RWPE2 (cell line): ENCODE measurements at regions not wholly inside any gene's neighbourhood (a gene's known extent, or its start where the extent isn't known, plus 50 kb on each side); places are given as distances from the start of the nearest gene placed in this dataset.
A peak's percentile ranks its signal among the peaks of the same experiment; 100 is the strongest.
"Not testable (repeated sequence)": the region's sequence is repeated elsewhere in the genome, so short reads cannot be mapped to it uniquely, and the experiment has no call there.

Experiments
- ATAC-seq: fragments of 200-7000 bp; cut with Tn5 transposase; 3 replicates; pipeline ENCODE4 v1.9.1; 2021; ENCODE audit warnings: low read depth
- DNase-seq: peaks from one replicate; pipeline ENCODE4 v3.0.0-alpha.2; 2020; ENCODE audit warnings: low spot score
- H3K27ac ChIP-seq: fragments of 450-650 bp; 2 replicates; pipeline ENCODE4 v1.5.1; 2017; ENCODE audit warnings: mild to moderate bottlenecking; ENCODE audit not compliant: poor library complexity, severe bottlenecking
- H3K27me3 ChIP-seq: fragments of 250-450 bp; sonication (Bioruptor Pico); 2 replicates; pipeline ENCODE4 v1.5.1; 2021; ENCODE audit warnings: mild to moderate bottlenecking, moderate library complexity; ENCODE audit not compliant: insufficient read depth, poor library complexity, severe bottlenecking
- H3K36me3 ChIP-seq: fragments of 250-450 bp; sonication (Bioruptor Pico); 2 replicates; pipeline ENCODE4 v1.5.1; 2020; ENCODE audit warnings: low read depth, mild to moderate bottlenecking, moderate library complexity
- H3K4me1 ChIP-seq: fragments of 250-450 bp; sonication (Bioruptor Pico); 2 replicates; pipeline ENCODE4 v1.5.1; 2021; ENCODE audit warnings: mild to moderate bottlenecking, moderate library complexity; ENCODE audit not compliant: insufficient read depth, poor library complexity, severe bottlenecking
- H3K4me3 ChIP-seq: fragments of 250-450 bp; sonication (Bioruptor Pico); 2 replicates; pipeline ENCODE4 v1.5.1; 2021; ENCODE audit warnings: mild to moderate bottlenecking, moderate library complexity; ENCODE audit not compliant: severe bottlenecking
- H3K9me3 ChIP-seq: fragments of 250-450 bp; sonication (Bioruptor Pico); 2 replicates; pipeline ENCODE4 v1.5.1; 2021; ENCODE audit warnings: mild to moderate bottlenecking, moderate library complexity; ENCODE audit not compliant: severe bottlenecking
- TF ChIP-seq, protein P1 (sequence below): fragments of 450-650 bp; IDR thresholded peaks from one replicate; pipeline ENCODE4 v1.5.1; 2017; ENCODE audit warnings: mild to moderate bottlenecking, moderate library complexity; ENCODE audit not compliant: poor library complexity, severe bottlenecking

DNA sequence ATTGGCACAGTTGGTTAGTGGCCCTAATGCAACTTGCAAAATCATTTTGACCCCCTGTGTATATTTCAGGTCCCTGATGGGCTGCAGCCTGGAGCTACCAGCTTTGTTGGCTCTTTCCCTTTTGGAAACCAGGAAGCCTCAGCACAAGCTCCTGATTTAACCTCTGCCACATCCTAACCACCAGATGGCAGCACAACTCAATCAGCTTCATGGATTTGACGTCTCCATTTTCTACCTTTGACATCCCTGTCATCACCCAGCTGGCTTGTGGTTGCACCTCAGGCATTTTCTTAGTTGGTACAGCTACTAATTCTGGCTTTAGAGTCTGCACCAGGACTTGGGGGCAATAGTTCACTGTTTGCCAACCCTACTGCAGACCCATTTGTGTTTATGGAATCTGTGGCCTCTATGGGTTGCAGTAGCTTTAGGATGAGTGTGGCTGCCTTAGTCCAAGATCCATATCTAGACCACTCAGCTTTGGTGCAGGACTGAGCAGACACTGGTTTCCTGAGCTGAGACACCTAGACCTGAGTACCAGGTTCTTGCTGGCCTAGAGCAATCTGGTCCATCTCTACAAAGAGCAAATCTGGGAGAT is 456.2 kb downstream of the REEP3 start:
- Histone ChIP-seq H3K27ac (no peak overlapping the region), H3K4me3 (no peak overlapping the region), H3K9me3 (no peaks in the 10 kb centered on the region), H3K4me1 (no peaks in the 10 kb centered on the region), H3K27me3 (no peaks in the 10 kb centered on the region), H3K36me3 (no peaks in the 10 kb centered on the region)
- DNase-seq: no peak
- ATAC-seq: 0 out of 3 replicates have a peak, but pooled peaks have one; percentile 41
- TF ChIP-seq, protein P1, sequence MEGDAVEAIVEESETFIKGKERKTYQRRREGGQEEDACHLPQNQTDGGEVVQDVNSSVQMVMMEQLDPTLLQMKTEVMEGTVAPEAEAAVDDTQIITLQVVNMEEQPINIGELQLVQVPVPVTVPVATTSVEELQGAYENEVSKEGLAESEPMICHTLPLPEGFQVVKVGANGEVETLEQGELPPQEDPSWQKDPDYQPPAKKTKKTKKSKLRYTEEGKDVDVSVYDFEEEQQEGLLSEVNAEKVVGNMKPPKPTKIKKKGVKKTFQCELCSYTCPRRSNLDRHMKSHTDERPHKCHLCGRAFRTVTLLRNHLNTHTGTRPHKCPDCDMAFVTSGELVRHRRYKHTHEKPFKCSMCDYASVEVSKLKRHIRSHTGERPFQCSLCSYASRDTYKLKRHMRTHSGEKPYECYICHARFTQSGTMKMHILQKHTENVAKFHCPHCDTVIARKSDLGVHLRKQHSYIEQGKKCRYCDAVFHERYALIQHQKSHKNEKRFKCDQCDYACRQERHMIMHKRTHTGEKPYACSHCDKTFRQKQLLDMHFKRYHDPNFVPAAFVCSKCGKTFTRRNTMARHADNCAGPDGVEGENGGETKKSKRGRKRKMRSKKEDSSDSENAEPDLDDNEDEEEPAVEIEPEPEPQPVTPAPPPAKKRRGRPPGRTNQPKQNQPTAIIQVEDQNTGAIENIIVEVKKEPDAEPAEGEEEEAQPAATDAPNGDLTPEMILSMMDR: peak; percentile 48

DNA sequence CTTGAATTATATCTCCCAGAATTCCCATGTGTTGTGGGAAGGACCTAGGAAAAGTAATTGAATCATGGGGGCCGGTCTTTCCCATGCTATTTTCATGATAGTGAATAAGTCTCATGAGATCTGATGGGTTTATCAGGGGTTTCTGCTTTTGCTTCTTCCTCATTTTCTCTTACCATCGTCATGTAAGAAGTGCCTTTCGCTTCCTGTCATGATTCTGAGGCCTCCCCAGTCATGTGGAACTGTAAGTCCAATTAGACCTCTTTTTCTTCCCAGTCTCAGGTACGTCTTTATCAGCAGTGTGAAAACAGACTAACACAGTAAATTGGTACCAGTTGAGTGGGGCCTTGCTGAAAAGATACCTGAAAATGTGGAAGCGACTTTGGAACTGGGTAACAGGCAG is 459.7 kb downstream of the REEP3 start:
- not testable (repeated sequence) for H3K27ac ChIP-seq, H3K9me3 ChIP-seq, H3K27me3 ChIP-seq, H3K4me1 ChIP-seq, H3K4me3 ChIP-seq, H3K36me3 ChIP-seq, DNase-seq, ATAC-seq

DNA sequence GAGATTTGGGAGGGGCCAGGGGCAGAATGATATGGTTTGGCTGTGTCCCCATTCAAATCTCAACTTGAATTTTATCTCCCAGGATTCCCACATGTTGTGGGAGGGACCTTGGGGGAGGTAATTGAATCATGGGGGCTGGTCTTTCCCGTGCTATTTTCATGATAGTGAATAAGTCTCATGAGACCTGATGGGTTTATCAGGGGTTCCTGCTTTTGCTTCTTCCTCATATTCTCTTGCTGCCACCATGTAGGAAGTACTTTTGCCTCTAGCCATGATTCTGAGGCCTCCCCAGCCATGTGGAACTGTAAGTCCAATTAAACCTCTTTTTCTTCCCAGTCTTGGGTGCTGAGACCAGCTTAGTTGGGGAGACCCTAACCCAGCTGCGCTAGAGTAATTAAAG is 462.9 kb downstream of the REEP3 start:
- H3K9me3 ChIP-seq, DNase-seq, H3K4me3 ChIP-seq, H3K4me1 ChIP-seq, ATAC-seq, H3K27ac ChIP-seq, H3K27me3 ChIP-seq, H3K36me3 ChIP-seq: not testable (repeated sequence)

DNA sequence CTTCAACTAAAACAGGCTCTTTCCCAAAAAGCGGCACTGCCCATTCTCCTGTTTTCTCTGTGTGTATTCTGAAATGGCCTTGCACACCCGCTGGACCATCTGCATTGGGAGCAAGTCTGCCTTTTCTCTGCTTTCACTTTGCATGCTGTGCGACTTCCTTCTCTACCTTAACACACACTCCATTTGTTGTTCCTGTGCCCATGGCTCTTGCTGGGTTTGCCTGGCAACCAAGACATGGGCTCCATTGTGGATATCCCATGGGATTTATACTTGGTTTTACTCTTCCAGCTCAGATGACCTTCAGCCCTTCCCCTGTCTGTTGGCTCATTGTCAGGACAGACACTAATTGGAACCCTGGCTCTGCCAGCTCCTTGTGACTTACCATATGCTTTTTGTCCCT is 465.3 kb downstream of the REEP3 start:
- Histone ChIP-seq H3K27me3 (no peaks in the 10 kb centered on the region), H3K4me3 (no peak overlapping the region), H3K27ac (no peak overlapping the region), H3K4me1 (no peaks in the 10 kb centered on the region), H3K36me3 (no peaks in the 10 kb centered on the region), H3K9me3 (peaks cover 4% of the 10 kb centered on the region)
- no peak for DNase-seq
- no peak for ATAC-seq
- TF ChIP-seq, protein P1: no peak

DNA sequence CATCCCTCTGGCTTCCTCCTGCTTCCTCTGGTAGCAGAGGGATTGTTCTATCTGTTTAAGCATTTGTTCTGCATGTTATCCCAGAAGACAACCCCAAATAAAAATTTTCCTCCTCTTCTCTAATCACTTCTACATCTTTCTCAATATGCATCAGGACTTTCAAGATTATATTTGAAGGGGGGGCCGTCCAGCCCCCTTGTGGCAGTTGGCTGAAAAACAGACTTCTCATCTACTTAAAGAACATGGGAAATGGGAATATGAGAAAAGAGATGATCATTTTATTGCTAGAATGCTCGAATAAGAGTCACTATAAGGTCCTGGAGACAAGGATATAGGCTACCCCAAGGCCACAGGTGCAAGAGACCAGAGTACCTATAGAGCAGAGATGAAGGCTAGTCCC is 466.0 kb downstream of the REEP3 start:
- no peaks in the 10 kb centered on the region for H3K4me1 ChIP-seq
- no peak overlapping the region for H3K4me3 ChIP-seq
- ATAC-seq: no peak
- H3K9me3 ChIP-seq: peaks cover 4% of the 10 kb centered on the region
- DNase-seq: no peak
- no peaks in the 10 kb centered on the region for H3K36me3 ChIP-seq
- TF ChIP-seq, protein P1: no peak
- no peak overlapping the region for H3K27ac ChIP-seq
- no peaks in the 10 kb centered on the region for H3K27me3 ChIP-seq

DNA sequence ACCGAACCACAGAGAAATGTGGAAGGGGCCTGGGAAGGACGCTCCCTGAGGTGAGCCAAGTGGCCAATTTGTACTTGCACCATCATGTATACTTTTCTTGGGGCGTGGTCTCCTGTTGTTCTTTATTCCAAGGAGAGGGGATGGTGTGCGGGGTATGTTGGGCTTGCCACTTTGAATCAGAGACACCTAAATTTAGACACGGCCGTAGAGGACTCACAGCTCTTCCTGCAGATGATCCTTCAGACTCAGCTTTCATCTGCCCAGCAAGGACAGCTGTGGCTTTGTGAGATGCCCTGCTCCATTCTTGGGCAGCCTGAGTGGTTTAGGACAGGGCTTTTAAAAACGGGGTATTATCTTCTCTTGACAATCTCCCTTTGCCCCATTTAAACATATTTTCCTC is 473.2 kb downstream of the REEP3 start:
- H3K4me3 ChIP-seq: no peak overlapping the region
- ATAC-seq (no peak), DNase-seq (no peak)
- no peaks in the 10 kb centered on the region for H3K27me3 ChIP-seq
- H3K27ac ChIP-seq: no peak overlapping the region
- TF ChIP-seq, protein P1: no peak
- H3K4me1 ChIP-seq: no peaks in the 10 kb centered on the region
- H3K36me3 ChIP-seq: no peaks in the 10 kb centered on the region
- peaks cover 3% of the 10 kb centered on the region for H3K9me3 ChIP-seq
